Stimulated activated CD4-positive, alpha-beta T cell treated with anti-CD3 and anti-CD28 coated beads, Interleukin-4, amount 100 ng/mL, for 4 hours (primary cell): ENCODE measurements at regions not wholly inside any gene's neighbourhood (a gene's known extent, or its start where the extent isn't known, plus 50 kb on each side); places are given as distances from the start of the nearest gene placed in this dataset.

Experiments used
- DNase-seq, 2 experiments: peaks; one replicate each; pipeline ENCODE4 v3.0.0-alpha.2; 2020

- DNase-seq, result no peak
These were observed 379.1 kb upstream of the B3GAT1 start for GRCh38 chr11:134791102-134791501.

- DNase-seq, result no peak
These were observed 377.1 kb upstream of the B3GAT1 start for GRCh38 chr11:134789104-134789503.

DNA sequence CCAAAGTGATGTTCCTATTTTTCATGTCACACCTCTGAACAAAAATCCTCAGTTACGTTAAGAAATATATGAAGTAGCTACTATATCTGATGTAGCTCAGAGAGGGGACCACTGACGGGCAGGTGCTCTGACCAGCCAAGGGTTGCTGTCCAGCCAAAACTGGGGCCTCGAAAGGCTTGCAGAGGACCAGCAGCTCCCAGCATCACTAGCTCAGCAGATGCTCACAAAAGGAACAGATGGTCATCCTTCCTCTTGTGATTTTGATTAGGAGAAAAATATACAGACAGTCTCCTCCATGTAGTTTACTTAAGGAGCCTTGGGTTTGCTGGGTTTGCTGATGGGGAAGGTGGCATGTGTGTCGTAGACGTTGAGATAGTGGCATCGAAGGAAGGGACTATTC, 374.6 kb upstream of the B3GAT1 start:
- no peak for DNase-seq

GRCh38 chr11:134785660-134786284, 373.7 kb upstream of the B3GAT1 start:
- DNase-seq, result no peak

DNA sequence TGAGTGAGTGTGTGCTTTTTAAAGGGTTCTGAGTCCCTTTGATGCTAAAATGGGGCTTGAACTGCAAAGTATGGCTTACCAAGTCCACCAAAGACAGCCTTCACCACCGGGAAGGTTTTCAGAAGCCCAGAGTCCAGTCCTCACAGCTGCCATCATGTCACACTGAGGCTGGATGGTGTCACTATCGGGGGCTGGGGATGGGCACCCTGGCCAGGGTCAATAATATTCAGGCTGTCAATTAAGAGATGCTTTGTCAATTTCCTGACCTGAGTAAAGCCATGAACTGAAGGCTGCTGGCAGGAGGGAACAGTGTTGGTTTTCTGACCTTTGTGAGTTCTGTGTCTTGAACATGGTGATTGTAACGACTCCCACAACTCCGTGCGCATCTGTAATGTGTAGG, 373.0 kb upstream of the B3GAT1 start:
- no peak for DNase-seq

- no peak for DNase-seq
These were observed 372.5 kb upstream of the B3GAT1 start for GRCh38 chr11:134784568-134784967.

DNA sequence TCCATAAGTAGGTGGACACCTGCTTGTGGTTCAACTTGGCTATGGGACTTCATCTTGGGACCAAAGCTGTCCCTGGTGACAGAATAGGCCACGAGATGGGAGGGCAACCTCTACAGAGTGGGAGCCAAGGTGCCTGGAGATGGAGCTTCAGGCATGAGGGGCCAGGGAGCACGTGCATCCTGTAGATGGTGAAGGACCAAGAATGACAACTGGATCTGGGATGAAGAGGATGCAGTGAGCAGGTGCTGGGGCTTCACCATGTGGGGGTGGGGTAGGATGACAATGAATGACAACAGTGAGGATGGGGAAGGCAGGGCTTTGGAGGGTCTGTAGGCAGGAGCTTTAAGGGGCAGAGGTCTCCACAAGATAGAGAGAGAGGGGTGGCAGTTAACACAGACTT, 372.0 kb upstream of the B3GAT1 start:
- DNase-seq, result no peak

- DNase-seq, result no peak
These were observed 371.2 kb upstream of the B3GAT1 start for GRCh38 chr11:134783234-134783633.

GRCh38 chr11:134781380-134781866, 369.4 kb upstream of the B3GAT1 start:
- no peak for DNase-seq

- no peak for DNase-seq
These were observed 368.6 kb upstream of the B3GAT1 start for GRCh38 chr11:134780486-134781147.

DNA sequence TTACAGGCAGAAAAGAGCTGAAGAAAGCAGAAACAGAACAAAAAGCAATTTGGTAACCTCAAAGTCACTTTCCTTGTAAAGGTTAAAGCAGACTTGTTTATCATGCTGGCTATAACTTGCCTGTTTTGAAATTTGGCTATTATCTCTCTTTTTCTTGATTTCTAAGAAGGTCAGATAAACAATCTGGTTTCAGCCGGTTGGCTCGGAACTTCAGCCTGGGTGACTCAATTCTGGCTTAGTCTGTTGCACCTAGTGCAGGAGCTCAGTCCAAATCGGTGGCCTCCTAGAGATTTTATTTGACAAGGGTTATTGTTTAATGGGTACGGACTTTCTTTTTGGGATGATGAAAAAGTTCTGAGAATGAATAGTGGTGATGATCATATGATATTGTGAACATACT, 367.1 kb upstream of the B3GAT1 start:
- DNase-seq, result no peak

- no peak for DNase-seq
These were observed 356.4 kb upstream of the B3GAT1 start for GRCh38 chr11:134768463-134768862.

DNA sequence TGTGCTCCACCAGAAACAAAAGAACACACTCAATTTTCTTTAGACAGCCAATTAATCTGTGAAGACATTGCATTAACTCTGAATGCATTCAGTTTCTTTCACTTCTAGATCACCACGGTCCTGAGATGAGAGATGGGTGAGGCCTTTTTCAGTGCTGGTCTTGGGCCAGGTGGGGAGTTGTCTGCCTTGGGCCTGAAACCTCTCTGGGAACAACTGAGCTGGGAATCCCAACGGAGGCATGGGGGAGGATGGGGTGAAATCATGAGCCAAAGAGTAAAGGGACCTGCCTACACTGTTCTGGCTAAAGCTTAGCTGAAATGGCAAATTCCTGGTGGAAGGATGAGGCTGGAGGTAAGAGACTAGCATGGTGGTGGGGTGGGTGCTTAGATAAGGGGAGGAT, 353.5 kb upstream of the B3GAT1 start:
- no peak for DNase-seq

- no peak for DNase-seq
These were observed 352.9 kb upstream of the B3GAT1 start for GRCh38 chr11:134764966-134765365.

GRCh38 chr11:134764367-134764766, 352.3 kb upstream of the B3GAT1 start:
- no peak for DNase-seq

GRCh38 chr11:134763030-134763388, 351.0 kb upstream of the B3GAT1 start:
- no peak for DNase-seq

- no peak for DNase-seq
These were observed 350.4 kb upstream of the B3GAT1 start for GRCh38 chr11:134762248-134763029.

GRCh38 chr11:134761926-134762247, 349.8 kb upstream of the B3GAT1 start:
- DNase-seq, result no peak

DNA sequence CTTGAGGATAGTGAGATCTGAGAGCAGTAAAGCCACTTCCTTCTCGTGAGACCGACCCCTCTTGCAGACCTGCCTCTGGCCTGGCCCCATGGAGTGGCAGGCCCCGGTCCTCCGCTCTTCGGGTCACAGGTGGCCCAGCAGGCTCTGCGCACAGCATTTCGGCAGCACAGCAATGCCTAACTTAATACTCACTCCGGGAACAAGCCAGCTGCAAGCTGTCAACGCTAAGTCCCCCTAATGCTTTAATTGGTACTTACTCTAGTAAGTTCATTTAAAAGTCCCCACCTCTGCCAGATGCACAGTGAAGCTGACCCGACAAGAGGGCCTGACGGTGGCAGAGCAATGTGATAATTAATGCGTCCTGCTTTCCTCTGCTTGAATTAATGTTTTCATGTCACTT, 349.3 kb upstream of the B3GAT1 start:
- no peak for DNase-seq

GRCh38 chr11:134760957-134761356, 348.9 kb upstream of the B3GAT1 start:
- DNase-seq, result no peak

GRCh38 chr11:134760299-134760698, 348.3 kb upstream of the B3GAT1 start:
- DNase-seq, result no peak

- DNase-seq, result no peak
These were observed 347.8 kb upstream of the B3GAT1 start for GRCh38 chr11:134759855-134760254.

GRCh38 chr11:134759274-134759673, 347.2 kb upstream of the B3GAT1 start:
- no peak for DNase-seq

DNA sequence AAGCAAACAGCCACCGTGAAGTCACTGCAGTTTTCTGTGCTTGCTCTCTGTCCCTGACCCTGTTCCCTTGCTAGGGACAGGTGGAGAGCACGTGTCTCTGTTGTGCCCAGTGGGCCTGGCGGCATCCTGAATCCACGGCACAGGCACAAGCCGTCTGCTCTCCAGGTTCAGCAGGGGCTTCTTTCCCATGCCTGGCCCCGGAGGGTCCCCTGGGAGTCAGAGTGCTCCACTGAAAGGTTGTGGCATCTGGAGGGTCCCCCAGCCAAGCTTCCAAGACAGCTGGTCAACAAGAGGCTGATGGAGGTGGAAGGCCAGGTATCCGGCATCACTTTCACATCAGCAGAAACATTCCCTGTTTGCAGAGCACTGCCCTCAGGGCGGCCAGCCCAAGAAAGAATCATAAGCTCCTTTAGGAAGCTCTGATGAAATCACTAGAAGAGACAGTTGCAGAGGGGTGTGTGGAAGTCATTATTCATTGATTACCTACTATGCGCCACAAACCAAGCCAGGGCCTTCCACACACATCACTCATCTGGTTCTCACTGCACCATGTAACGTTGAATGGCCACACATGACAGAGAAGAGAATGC, 346.4 kb upstream of the B3GAT1 start:
- DNase-seq, result no peak
